NCI-H1417 (cell line): ENCODE measurements at regions not wholly inside any gene's neighbourhood (a gene's known extent, or its start where the extent isn't known, plus 50 kb on each side); places are given as distances from the start of the nearest gene placed in this dataset.
"Not testable (repeated sequence)": the region's sequence is repeated elsewhere in the genome, so short reads cannot be mapped to it uniquely, and the experiment has no call there.

ENCODE experiments used
- DNase-seq, 3 experiments: peaks; one replicate each; lab custom pipeline; 2025; lab: John Stamatoyannopoulos, UW

DNA sequence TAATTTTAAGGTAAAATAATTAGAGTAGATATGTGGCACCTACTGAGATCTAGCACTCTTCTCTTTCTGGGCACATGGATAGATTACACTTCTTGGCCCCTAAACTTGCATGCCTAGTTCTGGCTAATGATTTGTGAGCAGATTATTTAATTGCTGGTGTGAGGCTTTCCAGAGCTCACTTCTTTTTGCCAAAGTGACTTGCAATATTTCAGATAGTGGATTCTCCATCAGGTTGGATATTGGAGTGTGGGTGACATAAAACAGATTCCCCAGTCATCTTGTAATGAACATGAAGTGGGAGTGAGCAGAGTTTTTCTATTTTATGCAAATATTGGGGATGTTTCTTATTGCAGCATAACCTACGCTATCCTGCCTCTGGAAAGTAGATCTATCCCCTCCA is 247.9 kb downstream of the KLF5 start:
- DNase-seq = no peak

DNA sequence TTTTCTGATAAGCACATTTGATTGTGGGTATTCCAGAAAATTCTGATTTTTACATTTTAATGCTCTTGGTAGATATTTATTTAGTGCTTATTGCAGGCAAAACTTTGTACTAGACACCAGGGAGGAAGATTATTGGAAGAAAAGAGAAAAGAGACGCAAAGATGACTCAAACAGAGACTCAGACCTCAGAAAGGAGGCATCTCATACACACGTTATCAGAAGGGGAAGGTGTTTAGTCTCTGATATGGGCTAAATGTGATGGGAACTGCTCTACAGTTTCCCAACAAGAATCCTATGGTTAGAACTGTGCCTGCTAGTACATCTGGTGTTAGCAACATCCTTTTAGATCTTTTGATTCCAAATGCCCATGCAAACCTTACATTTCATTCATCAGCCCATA is 245.6 kb downstream of the KLF5 start:
- DNase-seq = no peak

DNA sequence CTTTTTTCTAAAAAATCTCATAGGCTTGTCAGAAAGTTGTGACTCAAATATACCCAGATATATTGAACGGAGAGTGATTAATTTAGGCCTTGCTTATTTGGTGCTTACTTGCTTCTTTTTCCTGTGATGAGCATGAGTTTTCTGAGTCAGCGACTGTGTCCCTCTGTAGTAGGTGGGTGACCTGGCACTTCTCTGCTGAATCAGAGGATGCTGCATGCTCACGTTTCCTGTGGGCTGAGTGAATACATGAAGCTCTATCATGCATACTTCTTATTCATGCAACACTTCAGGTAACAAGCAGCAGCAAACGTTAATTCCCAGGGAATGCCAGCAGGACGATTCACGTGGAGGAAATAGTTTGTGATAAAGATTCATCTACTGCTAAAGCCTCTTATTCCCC is 245.0 kb downstream of the KLF5 start:
- DNase-seq = no peak

DNA sequence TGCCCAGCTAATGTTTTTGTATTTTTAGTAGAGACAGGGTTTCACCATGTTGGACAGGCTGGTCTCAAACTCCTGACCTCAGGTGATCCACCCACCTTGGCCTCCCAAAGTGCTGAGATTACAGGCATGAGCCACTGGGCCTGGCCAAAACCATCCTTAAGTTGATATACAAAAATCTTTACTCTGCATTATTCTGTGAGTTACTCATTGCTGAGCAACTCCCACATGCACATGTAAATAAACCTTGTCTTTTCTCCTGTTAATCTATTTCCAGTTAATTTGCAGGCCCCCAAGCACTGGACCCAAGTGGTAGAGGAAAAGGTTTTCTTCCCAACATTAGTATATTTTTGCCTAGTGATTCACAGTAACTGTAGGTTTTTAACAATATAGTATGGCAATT is 242.8 kb downstream of the KLF5 start:
- DNase-seq = not testable (repeated sequence)

DNA sequence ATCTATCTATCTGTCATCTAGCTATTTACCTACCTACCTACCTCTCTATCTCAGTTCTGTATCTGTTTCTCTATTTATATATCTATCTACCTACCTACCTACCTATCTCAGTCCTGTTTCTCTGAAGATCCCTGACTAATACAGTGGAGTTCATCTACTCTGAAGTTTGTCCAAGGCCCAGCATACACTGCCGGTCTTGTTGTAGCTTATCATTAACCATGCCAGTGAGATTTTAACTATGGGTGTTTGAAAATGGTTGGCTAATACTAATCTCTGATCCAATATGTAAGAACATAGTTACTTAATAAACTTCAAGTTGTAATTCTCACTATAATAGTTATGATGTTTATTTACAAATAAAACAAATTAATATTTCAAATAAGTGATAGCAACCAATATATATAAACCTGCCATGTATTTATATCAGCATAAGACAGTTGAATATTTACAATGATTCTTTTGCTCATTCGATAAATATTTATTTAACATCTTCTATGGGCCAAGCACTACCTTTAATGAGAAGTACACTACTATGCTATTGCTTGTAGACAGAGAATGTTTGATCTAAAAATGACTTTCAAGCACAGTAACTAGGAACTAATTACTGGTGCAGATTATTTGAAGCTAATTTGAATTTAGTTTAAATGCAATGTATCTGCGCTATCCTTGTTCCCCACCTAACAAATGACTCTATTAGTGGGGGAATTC is 242.1 kb downstream of the KLF5 start:
- no peak for DNase-seq

DNA sequence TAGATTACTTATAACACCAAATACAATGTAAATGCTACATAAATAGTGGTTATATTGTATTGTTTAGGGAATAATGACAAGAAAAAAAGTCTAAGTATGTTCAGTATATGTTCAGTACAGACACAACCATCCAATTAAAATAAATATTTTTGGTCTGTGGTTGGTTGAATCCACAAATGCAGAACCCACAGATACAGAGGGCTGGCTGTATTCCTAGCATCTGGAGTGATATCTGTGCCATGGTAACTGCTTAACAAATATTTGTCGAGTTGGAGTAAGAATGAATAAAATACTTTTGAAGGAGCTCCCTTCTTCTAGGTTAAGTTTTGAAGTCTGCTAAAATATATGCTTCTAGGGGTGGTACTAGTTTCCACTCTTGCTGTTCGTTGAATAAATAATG is 241.0 kb downstream of the KLF5 start:
- no peak for DNase-seq

DNA sequence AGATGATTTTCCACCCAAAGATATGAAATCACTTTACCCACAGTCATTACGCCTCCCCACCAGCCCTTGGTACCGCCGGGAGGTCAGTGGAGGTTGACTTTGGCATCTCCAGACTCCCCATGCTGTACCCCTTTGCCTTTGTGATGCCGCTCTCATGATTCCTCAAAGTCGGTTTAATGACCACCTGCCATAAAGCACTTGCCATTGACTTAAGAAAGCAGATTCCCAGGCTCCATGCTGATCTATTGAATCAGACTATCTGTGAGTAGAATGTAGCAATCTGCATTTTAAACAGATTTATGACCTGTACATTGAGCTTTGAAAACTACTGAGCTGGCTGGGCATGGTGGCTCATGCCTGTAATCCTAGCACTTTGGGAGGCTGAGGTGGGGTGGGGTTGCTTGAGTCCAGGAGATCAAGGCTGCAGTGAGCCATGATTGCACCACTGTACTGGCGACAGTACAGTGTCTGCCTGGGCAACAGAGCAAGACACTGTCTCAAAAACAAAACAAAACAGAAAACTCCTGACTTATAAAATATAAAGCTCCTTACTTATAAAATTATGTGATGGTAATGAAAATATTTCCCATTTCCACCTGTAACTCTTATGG is 235.2 kb downstream of the KLF5 start:
- DNase-seq = no peak

DNA sequence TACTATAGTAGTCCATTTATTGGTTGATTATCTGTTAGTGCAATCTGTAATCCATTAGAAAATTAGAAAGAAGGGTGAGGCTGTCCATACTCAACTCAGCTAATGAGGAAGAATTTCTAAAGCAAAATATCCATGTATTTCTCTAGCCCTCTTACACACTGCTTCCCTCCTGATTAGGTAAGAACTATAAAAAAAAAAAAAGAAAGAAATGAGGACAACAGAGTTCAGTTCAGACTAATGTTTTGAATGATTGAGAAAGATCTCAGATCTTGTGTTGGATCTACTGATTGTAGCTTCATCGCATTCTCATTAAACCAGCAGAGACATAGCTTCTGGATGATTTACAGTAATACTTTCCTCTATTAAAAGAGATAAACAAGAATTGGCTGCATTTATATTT is 233.3 kb downstream of the KLF5 start:
- no peak for DNase-seq

DNA sequence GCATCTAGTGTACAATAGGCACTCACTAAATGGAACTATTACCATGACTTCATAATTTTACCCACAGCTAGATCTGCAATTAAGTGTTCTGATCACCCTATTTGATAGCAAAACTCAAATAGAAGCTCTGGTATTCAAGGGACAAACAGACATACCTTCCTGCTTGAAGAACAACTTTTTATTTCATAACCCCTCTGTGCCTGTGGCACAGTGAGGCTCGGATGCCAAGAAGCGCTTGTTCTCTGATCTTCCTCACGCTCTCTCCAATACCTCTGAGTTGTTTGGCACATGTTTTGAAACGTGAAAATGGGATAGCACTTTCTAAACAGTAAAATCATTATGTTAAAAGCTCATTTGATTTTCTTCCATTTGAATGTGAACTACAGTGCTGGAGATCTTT is 232.0 kb downstream of the KLF5 start:
- no peak for DNase-seq

DNA sequence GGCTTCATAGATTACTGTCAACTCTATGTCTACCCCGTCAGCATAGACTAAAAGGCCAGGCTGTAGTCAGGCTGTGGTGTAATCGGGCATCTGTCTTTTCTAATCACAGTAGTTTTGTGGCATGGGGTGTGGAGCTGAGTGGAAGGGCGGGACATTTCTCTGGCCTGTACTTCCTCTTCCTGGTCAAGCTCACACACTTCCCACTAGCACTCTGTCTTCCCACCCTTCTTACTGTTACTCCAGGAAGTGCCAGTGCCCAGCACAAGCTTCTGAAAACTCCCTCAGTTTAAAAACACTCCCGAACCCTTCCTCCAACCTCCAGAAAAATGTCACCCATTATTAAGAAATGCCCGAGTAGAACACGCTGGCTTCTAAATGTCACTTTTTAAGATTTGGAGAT is 229.8 kb downstream of the KLF5 start:
- DNase-seq = no peak

DNA sequence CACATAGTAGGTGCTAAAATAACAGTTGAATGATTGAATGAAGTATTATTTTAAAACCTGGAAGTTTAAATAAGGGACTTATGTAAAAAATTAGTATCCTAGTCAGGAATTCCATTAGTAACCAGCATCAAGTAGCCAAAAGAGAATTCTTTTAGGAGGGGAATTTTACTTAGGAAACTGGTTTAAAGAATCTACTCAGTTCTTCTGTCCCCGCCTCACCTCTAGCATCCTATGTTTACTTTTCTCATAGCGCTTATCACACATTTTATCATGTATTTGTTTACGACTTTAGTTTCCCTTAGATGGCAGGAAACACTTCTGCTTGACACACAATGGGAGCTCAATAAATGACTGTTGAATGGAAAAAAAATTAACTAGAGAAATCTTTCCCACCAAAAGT is 229.0 kb downstream of the KLF5 start:
- no peak for DNase-seq

DNA sequence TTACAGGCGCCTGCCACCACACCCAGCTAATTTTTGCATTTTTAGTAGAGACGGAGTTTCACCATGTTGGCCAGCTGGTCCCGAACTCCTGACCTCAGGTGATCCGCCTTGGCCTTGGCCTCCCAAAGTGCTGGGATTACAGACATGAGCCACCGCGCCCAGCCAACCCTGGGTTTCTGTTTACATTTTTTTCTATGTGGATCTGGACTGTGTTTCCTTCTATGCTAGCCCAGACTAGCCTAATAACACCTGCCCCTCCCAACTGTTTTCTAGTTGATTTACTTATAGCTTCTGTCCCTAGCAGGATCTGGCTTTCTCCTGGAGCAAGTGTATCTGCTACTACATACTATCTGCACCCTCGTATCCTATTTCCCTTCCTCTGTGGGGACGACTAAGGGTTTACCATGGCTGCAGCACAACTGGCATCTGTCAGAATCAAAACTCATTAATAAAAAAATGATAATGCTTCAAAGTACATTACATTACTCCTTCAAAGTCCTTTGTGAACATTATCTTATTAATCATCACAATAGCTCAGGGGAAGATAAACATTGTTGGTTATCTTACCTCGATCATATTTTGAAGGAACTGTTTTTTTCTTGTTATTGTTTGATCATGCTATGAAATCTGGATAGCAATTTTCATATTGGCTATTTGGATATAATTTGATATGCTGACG is 228.3 kb downstream of the KLF5 start:
- peak in 1 of 3 experiments; percentile 14 for DNase-seq

DNA sequence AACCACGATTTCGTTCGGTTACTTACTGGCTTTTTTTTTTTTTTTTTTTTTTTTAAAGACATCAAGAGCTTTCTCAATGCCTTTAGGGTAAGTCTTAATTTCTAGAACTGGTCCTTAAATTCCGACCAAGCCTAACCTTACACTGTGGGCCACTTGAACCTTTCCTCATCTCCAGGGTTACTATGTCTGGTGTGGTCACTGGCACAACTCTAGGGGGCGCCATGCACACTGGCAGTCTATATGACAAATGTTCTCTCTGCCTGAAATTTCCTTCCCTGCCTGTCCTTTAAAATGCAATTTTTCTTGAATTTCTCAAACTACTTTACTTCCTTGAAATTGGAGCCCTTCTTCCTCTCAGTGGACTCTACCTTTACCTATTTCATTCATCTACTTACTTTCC is 227.4 kb downstream of the KLF5 start:
- DNase-seq = no peak

DNA sequence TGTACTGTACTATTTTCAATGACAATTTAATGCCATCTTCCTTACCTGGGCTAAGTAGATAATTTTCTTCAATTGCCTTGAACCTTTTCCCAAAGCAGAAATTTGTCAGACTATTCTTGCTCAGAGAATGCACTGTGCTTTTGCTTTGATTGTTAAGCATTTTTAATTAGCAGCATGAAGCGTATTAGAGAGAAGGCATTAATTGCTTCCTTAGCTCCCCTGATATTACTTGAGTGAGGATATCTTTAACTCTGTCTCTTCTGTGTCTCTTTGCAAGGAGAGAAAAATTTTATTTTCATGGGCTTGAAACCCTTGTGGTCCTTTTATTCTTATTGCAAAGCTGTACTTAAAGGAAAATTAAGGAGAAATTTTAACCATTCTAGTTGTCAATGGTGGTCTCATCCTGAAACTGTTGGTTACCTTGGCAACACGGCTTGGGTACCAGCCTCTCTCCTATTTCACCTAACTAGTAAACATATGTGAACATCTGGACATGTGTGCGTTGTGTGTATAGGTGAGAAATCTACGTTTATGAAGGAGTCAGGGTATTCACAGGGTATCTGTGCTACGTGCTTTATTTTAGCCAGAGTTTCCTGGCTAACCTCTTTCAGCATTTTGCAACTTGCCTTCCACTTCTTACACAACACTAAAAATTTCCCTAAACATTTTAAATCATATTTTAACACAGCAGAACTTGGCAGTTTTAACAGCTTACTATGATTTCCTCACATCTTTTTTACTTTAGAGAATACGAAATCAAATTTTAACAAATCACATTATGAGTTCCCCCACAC is 225.5 kb downstream of the KLF5 start:
- no peak for DNase-seq

DNA sequence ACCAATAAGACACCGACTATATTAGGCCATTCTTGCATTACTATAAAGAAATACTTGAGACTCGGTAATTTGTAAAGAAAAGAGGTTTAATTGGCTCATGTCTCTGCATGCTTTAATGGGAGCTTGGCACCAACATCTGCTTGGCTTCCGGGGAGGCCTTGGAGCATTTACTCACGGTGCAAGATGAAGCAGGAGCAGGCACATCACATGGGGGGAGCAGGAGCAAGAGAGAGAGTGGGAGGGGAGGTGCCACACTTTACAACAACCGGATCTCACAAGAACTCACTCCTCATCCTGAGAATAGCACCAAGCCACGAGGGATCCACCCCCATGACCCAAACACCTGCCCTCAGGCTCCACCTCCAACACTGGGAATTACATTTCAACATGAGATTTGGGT is 224.8 kb downstream of the KLF5 start:
- no peak for DNase-seq

DNA sequence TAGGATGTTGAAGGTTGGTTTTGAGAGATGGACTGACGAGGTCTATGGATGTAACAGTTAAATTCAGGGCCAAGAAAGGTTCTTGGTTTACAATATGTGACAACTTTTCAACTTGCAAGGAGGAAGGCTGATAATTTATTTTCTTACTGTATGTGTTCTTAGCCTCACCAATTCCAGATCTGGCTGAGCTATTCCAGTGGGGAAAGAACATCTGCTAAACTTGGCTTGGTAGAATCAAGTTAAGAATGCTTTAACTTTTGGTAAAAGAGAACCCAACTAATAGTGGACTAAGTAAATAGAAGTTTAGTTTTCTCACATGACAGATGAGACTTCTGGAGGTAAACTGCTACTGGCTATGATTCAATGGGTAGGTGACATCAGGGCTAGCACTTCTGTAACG is 222.9 kb downstream of the KLF5 start:
- DNase-seq = no peak

DNA sequence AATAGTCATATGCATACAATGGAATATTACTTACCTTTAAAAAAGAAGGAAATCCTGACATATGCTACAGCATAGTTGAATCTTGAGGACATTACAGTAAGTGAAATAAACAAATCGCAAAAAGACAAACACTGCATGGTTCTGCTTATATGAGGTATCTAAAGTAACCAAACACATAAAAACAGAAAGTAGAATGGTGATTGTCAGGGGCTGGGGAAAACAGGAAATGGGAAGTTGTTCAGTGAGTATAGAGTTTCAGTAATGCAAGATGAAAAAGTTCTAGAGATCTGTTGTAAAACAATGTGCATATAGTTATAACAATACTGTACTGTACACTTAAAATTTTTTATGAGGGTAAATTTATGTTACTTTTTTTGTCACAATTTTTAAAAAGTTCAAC is 219.4 kb downstream of the KLF5 start:
- no peak for DNase-seq

DNA sequence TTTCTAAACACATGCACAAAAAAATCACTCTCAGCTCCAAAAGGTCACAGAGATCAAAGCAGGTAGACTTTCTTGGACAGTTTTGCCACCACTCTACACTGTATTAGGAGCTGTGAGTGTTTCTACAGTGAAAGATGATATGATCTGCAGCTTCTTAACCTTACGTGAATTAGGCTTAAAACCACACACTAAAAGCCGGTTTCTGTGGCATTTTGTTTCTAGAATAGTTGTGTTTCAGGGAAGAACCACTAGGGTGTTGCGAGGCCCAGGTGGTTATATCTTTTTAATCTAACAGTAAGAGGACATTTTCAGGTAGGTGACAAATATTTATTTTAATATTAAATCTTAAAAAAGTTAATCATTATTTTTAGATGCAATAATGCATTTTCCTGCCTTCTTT is 216.4 kb downstream of the KLF5 start:
- peak in 2 of 3 experiments; percentile 10 to 57 for DNase-seq

DNA sequence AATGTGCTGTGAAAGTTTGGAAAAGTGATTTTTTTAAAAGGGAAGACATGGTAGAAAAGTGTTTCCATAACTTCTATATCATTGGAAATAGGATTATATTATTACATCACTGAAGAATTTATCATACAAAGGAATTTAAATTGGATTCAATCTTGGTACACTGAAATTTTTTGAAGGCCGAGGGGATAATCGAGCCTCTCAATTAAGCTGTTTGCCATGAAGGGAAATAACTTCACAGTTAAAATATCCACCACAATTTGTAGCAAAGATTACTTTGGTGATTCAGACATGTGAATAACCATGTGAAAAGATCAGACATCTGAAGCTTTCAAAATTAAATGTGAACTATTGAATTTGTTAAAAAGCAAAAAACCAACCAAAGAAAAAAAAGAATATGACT is 215.3 kb downstream of the KLF5 start:
- DNase-seq = no peak

DNA sequence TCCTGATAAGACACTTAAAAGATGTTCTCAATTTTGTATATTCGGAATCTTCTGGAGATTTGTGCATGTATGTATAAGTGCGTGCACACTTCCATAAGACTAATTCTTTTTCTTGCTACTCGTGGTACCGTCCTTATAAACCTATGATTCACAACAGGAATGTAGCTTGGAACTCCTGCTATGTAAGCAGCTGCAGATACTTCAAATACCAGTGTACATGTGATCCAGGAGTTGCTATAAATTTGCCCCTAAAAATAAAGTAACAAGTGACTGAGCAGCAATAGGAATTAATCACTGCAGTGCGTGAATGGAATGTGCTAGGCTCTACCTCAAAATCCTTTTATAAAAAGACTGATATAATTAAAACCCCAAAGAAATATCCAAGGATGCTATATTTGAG is 214.9 kb downstream of the KLF5 start:
- no peak for DNase-seq

DNA sequence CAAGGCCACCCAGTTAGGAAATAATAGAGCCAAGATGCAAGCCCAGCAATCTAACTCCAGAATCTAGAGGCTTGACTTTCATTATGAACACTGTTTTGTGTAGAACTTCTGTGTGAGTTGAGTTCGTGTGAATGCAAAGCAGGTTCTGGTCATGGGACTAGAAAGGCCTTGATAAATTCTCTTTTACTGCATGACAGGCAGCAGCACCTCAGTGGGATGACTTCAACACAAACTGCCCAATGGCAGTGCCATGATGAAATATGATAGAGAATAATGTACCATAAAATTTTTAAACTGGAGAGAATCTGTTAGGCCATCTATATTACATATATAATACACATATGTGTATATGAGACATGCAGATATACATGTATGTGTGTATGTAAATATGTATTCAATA is 214.5 kb downstream of the KLF5 start:
- no peak for DNase-seq

DNA sequence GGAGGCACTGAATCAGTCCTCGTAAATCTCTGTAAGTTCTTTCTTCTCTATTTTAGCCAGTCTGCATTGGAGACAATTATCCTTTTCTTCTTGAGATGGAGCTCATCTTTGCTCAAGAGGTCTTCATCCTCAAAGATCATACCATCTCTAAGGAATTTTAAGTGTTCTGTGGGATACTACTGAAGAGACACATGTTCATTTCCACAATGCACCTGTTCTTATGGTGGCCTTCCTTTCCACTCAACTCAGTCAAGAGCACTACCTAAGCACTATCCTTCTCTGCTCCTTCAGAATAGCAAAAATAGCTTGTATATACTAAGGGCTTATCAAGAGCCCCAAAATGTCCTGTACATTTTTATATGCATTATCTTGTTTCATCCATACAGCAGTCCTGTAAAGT is 214.0 kb downstream of the KLF5 start:
- peak in 1 of 3 experiments; percentile 64 for DNase-seq

DNA sequence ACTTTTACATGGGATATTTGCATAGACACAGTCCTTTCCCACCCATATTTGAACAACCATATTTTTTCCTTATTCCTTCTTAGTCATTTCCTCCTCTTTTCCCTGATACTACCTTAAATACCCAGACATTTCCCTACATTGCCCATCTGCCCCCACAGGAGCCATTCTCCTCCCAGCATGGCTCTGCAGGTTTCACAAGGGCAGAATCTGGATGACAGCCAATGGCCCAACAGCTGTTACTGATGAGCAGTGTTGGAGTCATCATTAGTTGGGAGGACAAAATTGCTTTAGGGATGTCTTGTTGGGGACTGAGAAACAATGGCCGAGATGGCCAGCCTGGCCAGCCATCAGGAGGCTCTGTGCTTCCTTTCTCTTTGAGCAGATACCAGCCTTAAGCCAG is 209.5 kb downstream of the KLF5 start:
- peak in 2 of 3 experiments; percentile 17 to 37 for DNase-seq
